ENCODE measurements at regions not wholly inside any gene's neighbourhood (a gene's known extent, or its start where the extent isn't known, plus 50 kb on each side); places are given as distances from the start of the nearest gene placed in this dataset.

DNA sequence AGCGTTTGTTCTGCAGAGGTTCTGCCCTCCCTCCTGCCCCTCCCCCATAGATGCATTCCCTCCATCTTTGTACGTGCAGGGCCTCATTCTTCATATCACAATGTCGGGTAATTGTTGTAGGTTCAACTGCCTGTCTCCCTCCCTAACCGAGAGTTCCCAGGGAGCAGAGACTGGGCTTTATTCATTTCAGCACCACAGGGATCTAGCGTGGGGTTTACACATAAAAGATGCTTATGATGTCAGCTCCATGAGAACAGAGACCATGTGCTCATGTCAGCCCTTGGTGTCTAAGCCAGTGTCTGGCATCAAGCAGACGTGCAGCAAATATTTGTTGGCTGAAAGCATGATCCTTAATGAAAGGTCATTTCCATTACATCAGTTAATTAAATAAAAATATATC is 298.9 kb upstream of the TRIB2 start:
- no peak overlapping the region for H3K4me3 Mint-ChIP-seq (ENCODE audit: low read depth)
- H3K27ac Mint-ChIP-seq, result no peak overlapping the region
- no peaks in the 10 kb centered on the region for H3K9me3 Mint-ChIP-seq (ENCODE audit: low read depth)

GRCh38 chr2:12419803-12420202 is 296.9 kb upstream of the TRIB2 start:
- H3K27me3 Mint-ChIP-seq, result peaks cover 6% of the 10 kb centered on the region
- DNase-seq (ENCODE audit: low spot score, unreplicated experiment), result no peak
- no peak overlapping the region for H3K27ac Mint-ChIP-seq
- H3K9me3 Mint-ChIP-seq (ENCODE audit: low read depth), result no peaks in the 10 kb centered on the region
- no peak overlapping the region for H3K4me3 Mint-ChIP-seq (ENCODE audit: low read depth)
- no peaks in the 10 kb centered on the region for H3K36me3 Mint-ChIP-seq (ENCODE audit: insufficient read depth)
- H3K4me1 Mint-ChIP-seq (ENCODE audit: low read depth), result peaks cover 2% of the 10 kb centered on the region
- no peak for TF ChIP-seq CTCF (IDR thresholded peaks at IDR 0.05; ENCODE audit: unreplicated experiment)

More for the DNA sequence above, 298.9 kb upstream of the TRIB2 start:
- H3K4me1 Mint-ChIP-seq (ENCODE audit: low read depth), result peaks cover 2% of the 10 kb centered on the region
- peaks cover 2% of the 10 kb centered on the region for H3K27me3 Mint-ChIP-seq
- no peak for DNase-seq (ENCODE audit: low spot score, unreplicated experiment)
- H3K36me3 Mint-ChIP-seq (ENCODE audit: insufficient read depth), result no peaks in the 10 kb centered on the region
- no peak for TF ChIP-seq CTCF (IDR thresholded peaks at IDR 0.05; ENCODE audit: unreplicated experiment)

DNA sequence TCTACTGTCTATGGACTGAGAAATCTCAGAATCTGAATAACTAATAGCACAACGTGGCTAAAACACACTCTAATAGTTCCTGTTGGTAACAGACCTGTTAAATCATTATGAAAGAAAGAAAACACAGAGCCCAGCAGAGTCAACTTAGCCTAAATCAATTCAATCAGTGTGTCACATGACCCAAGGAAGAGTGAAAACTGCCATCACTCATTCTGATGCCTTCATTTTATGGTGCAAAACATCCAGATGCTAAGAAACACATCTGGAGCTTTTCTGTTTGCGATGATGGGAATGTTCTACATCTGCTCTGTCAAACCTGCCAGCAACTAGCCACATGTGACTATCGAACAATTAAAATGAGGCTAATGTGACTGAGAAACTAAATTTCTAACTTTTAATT is 295.7 kb upstream of the TRIB2 start:
- H3K4me1 Mint-ChIP-seq (ENCODE audit: low read depth), result peaks cover 2% of the 10 kb centered on the region
- no peak overlapping the region for H3K27ac Mint-ChIP-seq
- no peaks in the 10 kb centered on the region for H3K9me3 Mint-ChIP-seq (ENCODE audit: low read depth)
- no peak for TF ChIP-seq CTCF (IDR thresholded peaks at IDR 0.05; ENCODE audit: unreplicated experiment)
- H3K27me3 Mint-ChIP-seq, result peaks cover 6% of the 10 kb centered on the region
- H3K36me3 Mint-ChIP-seq (ENCODE audit: insufficient read depth), result no peaks in the 10 kb centered on the region
- no peak for DNase-seq (ENCODE audit: low spot score, unreplicated experiment)
- no peak overlapping the region for H3K4me3 Mint-ChIP-seq (ENCODE audit: low read depth)

- no peak for TF ChIP-seq CTCF (IDR thresholded peaks at IDR 0.05; ENCODE audit: unreplicated experiment)
- H3K36me3 Mint-ChIP-seq (ENCODE audit: insufficient read depth), result no peaks in the 10 kb centered on the region
- no peak overlapping the region for H3K4me3 Mint-ChIP-seq (ENCODE audit: low read depth)
- no peak overlapping the region for H3K27ac Mint-ChIP-seq
- DNase-seq (ENCODE audit: low spot score, unreplicated experiment), result no peak
- no peaks in the 10 kb centered on the region for H3K9me3 Mint-ChIP-seq (ENCODE audit: low read depth)
- H3K4me1 Mint-ChIP-seq (ENCODE audit: low read depth), result peaks cover 6% of the 10 kb centered on the region
- H3K27me3 Mint-ChIP-seq, result peaks cover 6% of the 10 kb centered on the region
Measured at GRCh38 chr2:12424219-12424618, 292.5 kb upstream of the TRIB2 start.

DNA sequence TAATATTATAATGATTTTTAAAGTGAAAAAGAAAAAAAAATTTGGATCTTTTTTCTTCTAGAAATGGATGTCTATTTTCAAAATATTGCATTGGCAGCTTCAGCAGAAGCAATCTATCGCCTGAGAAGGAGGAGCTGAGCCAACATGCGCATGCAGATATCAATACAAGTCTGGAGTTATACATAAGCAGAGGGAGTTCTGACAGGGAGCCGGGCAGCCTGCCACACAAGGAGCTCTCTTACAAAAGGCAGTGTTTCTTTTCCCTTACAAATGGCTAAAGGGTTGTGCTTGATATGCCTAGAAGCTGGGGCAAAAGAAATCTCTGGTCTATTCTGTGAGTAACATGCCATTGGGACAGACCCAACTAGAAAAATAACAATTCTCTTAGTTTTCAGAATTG is 291.9 kb upstream of the TRIB2 start:
- Mint-ChIP-seq H3K36me3 (ENCODE audit: insufficient read depth) (no peaks in the 10 kb centered on the region), H3K4me1 (ENCODE audit: low read depth) (peaks cover 6% of the 10 kb centered on the region), H3K4me3 (ENCODE audit: low read depth) (no peak overlapping the region), H3K9me3 (ENCODE audit: low read depth) (no peaks in the 10 kb centered on the region), H3K27ac (no peak overlapping the region), H3K27me3 (peaks cover 6% of the 10 kb centered on the region)
- DNase-seq (ENCODE audit: low spot score, unreplicated experiment), result no peak
- no peak for TF ChIP-seq CTCF (IDR thresholded peaks at IDR 0.05; ENCODE audit: unreplicated experiment)

All from progenitor cell of endocrine pancreas (in vitro differentiated cells).